Kidney (tissue), 13 donors: ENCODE measurements at regions not wholly inside any gene's neighbourhood (a gene's known extent, or its start where the extent isn't known, plus 50 kb on each side); places are given as distances from the start of the nearest gene placed in this dataset.

Experiments
- DNase-seq, 5 donors: peaks; one replicate each; pipeline ENCODE4 v3.0.0-alpha.2; 2013 to 2020
- FAIRE-seq: peaks from 2 replicates; lab custom pipeline; 2012; peaks lifted over from hg19 to GRCh38; lab: Jason Lieb, UNC
- H3K27ac ChIP-seq, 2 donors: one replicate each; pipeline ENCODE4 v1.7.0; 2013; ENCODE audit warnings: low read depth in 2 of 2, low read length in 2 of 2, inconsistent platforms in 1 of 2
- H3K27me3 ChIP-seq: one replicate; pipeline ENCODE4 v1.7.1; 2013; ENCODE audit warnings: low read length, inconsistent platforms; ENCODE audit not compliant: control insufficient read depth, insufficient read depth
- H3K36me3 ChIP-seq, 3 donors: one replicate each; pipeline versions ENCODE4 v1.7.0 to v1.7.1; 2013; ENCODE audit warnings: low read length in 3 of 3, control low read depth in 1 of 3, inconsistent platforms in 1 of 3; ENCODE audit not compliant: insufficient read depth in 3 of 3, control insufficient read depth in 2 of 3
- H3K4me1 ChIP-seq, 3 donors: one replicate each; pipeline versions ENCODE4 v1.7.0 to v1.7.1; 2013; ENCODE audit warnings: low read length in 3 of 3, inconsistent platforms in 1 of 3, low read depth in 1 of 3; ENCODE audit not compliant: control insufficient read depth in 2 of 3, insufficient read depth in 2 of 3
- H3K4me3 ChIP-seq, 3 donors: one replicate each; pipeline versions ENCODE4 v1.7.0 to v1.8.1; 2013; ENCODE audit warnings: low read length in 3 of 3, control low read depth in 1 of 3, inconsistent platforms in 1 of 3
- H3K9ac ChIP-seq, 3 donors: one replicate each; pipeline versions ENCODE4 v1.7.0 to v1.7.1; 2013; ENCODE audit warnings: low read length in 3 of 3, control low read depth in 1 of 3, inconsistent platforms in 1 of 3
- H3K9me3 ChIP-seq, 3 donors: one replicate each; pipeline versions ENCODE4 v1.7.0 to v1.7.1; 2013; ENCODE audit warnings: low read length in 3 of 3, control low read depth in 1 of 3, inconsistent platforms in 1 of 3; ENCODE audit not compliant: control insufficient read depth in 2 of 3, insufficient read depth in 1 of 3
- intact Hi-C: fragments of 100-400 bp; cut with DNase I; formaldehyde crosslinking; loops from one replicate; pipeline ENCODE4 v1.11.1; 2022
- TF ChIP-seq, protein P1 (sequence below): IDR thresholded peaks from 3 replicates; pipeline ENCODE4 v1.5.1; 2012; ENCODE audit warnings: mild to moderate bottlenecking, moderate library complexity, borderline replicate concordance; ENCODE audit not compliant: insufficient read depth; ENCODE audit errors: extremely low read depth
- donor health status: control.
- donor health status: control.
- donor health status: control.
- donor health status: control.
- donor health status: control.
- donor health status: DM: yes; HTN: yes; CAD: no.
- donor health status: Normal renal cell carcinoma (clear cell type).

DNA sequence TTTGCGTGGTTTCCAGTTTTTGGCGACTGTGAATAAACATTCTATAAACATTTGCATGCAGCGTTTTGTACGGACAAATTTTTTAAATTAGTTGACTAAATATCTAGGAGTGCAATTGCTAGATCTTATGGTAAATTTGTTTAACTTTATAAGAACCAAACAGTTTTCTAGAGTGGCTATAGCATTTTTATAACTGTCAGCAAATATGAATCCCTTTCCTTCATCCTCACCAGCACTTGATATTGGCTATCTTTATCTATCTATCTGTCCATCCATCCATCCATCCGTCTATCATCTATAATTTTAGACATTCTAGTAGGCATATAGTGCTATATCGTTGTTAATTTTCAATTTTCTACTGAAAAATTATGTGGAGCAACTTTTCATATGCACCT, 158.4 kb upstream of the CHRNA7 start:
- no peak overlapping the region for H3K9ac ChIP-seq
- H3K4me3 ChIP-seq, result no peak overlapping the region
- H3K27me3 ChIP-seq, result no peaks in the 10 kb centered on the region
- no peak overlapping the region for H3K27ac ChIP-seq
- no peak for DNase-seq
- H3K36me3 ChIP-seq, result no peaks in the 10 kb centered on the region
- no peak for FAIRE-seq
- H3K4me1 ChIP-seq, result peaks cover 0 to 8% (median 0%) of the 10 kb centered on the region in 3 donors
- TF ChIP-seq, protein P1, sequence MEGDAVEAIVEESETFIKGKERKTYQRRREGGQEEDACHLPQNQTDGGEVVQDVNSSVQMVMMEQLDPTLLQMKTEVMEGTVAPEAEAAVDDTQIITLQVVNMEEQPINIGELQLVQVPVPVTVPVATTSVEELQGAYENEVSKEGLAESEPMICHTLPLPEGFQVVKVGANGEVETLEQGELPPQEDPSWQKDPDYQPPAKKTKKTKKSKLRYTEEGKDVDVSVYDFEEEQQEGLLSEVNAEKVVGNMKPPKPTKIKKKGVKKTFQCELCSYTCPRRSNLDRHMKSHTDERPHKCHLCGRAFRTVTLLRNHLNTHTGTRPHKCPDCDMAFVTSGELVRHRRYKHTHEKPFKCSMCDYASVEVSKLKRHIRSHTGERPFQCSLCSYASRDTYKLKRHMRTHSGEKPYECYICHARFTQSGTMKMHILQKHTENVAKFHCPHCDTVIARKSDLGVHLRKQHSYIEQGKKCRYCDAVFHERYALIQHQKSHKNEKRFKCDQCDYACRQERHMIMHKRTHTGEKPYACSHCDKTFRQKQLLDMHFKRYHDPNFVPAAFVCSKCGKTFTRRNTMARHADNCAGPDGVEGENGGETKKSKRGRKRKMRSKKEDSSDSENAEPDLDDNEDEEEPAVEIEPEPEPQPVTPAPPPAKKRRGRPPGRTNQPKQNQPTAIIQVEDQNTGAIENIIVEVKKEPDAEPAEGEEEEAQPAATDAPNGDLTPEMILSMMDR, result no peak
- H3K9me3 ChIP-seq, result no peaks in the 10 kb centered on the region
- intact Hi-C loops, result no loop called here

- FAIRE-seq (no peak), DNase-seq (no peak)
- intact Hi-C loops, result no loop called here
- Histone ChIP-seq H3K4me1 (no peaks in the 10 kb centered on the region), H3K27ac (no peak overlapping the region), H3K9me3 (peaks cover 0 to 7% (median 0%) of the 10 kb centered on the region in 3 donors), H3K4me3 (no peak overlapping the region), H3K9ac (no peak overlapping the region), H3K27me3 (no peaks in the 10 kb centered on the region), H3K36me3 (no peaks in the 10 kb centered on the region)
- TF ChIP-seq, protein P1, result no peak
Measured at GRCh38 chr15:31887246-31887645, 143.1 kb upstream of the CHRNA7 start.

DNA sequence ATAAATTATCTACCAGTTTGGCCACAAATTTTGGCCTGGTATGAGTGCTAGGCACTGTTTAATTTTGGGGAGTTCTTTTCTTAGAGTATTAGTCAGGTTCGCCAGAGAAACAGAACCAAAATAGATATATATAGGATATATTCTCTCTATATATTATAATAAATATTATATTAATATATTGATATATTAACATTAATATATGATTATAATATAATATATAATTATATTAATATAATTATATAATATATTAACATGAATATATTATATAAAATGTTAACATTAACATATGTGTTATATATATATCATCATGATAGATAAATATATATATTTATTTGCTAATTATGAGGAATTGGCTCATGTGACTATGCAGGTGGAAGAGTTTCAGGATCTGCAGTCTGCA, 137.8 kb upstream of the CHRNA7 start:
- FAIRE-seq, result peak; percentile 45
- Histone ChIP-seq H3K27me3 (no peaks in the 10 kb centered on the region), H3K27ac (no peak overlapping the region), H3K4me3 (no peak overlapping the region), H3K4me1 (no peaks in the 10 kb centered on the region), H3K36me3 (no peaks in the 10 kb centered on the region), H3K9ac (no peak overlapping the region), H3K9me3 (peaks cover 0 to 2% (median under 1%) of the 10 kb centered on the region in 3 donors)
- TF ChIP-seq, protein P1, result no peak
- no peak for DNase-seq
- intact Hi-C loops, result no loop called here

DNA sequence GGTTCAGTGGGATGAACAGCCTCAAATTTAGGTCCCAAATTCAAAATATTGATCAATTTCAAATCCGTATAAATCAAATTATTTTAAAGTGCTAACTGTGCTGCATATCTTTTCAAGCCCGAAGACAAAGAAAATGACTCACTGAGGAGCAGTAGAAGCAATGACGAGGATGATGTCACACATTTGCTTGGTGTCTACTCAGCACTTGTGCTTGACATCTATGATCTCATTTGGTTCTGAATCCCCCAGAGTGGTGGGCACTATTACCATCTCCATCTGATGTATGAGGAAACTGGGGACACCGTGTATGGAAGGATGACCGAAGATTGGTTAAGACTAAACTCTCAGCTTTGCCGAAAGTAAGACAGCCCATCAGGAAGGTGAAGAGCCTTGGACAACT, 136.5 kb upstream of the CHRNA7 start:
- Histone ChIP-seq H3K4me1 (no peaks in the 10 kb centered on the region), H3K4me3 (no peak overlapping the region), H3K36me3 (no peaks in the 10 kb centered on the region), H3K9ac (no peak overlapping the region), H3K27ac (no peak overlapping the region), H3K27me3 (no peaks in the 10 kb centered on the region), H3K9me3 (peaks cover 0 to 9% (median 5%) of the 10 kb centered on the region in 3 donors)
- TF ChIP-seq, protein P1, result no peak
- no peak for DNase-seq
- intact Hi-C loops, result no loop called here
- no peak for FAIRE-seq
